Right lobe of liver (tissue), 4 donors: ENCODE measurements at regions not wholly inside any gene's neighbourhood (a gene's known extent, or its start where the extent isn't known, plus 50 kb on each side); places are given as distances from the start of the nearest gene placed in this dataset.

Experiments used
- CTCF ChIP-seq, 4 donors: fragments of 200-600 bp in 3 of 4; fragments of 450-650 bp in 1 of 4; IDR thresholded peaks; one replicate each; pipeline versions ENCODE4 v1.5.1 to v1.8.0; 2016 to 2022; ENCODE audit warnings: antibody characterized with exemption in 4 of 4, mild to moderate bottlenecking in 2 of 4
- POLR2A ChIP-seq: fragments of 450-650 bp; IDR thresholded peaks from one replicate; pipeline ENCODE4 v1.6.1; 2017; ENCODE audit warnings: antibody characterized with exemption, mild to moderate bottlenecking
- donor health status: DM: no; HTN: no; CAD: no.
- donor health status: DM: no; HTN: no; CAD: no.
- donor health status: DM: no; HTN: yes; CAD: no.

- no peak for TF ChIP-seq CTCF (IDR thresholded peaks at IDR 0.05)
- no peak for TF ChIP-seq POLR2A
Observed at GRCh38 chr6:4304927-4305455, 169.6 kb upstream of the ECI2 start.
